ENCODE measurements at regions not wholly inside any gene's neighbourhood (a gene's known extent, or its start where the extent isn't known, plus 50 kb on each side); places are given as distances from the start of the nearest gene placed in this dataset.
"Not testable (repeated sequence)": the region's sequence is repeated elsewhere in the genome, so short reads cannot be mapped to it uniquely, and the experiment has no call there.

GRCh38 chr11:49277951-49278350 lies 69.5 kb upstream of the FOLH1 start:
- not testable (repeated sequence) for TF ChIP-seq CTCF (conservative IDR thresholded peaks at IDR 0.05; ENCODE audit: low read length); EZH2phosphoT487 (IDR thresholded peaks at IDR 0.05; ENCODE audit: borderline replicate concordance)

Measured in Loucy (cell line).